Activated T-cell treated with anti-CD3 and anti-CD28 coated beads, Interleukin-2, amount 50 U/mL, for 1 hour (primary cell): ENCODE measurements at regions not wholly inside any gene's neighbourhood (a gene's known extent, or its start where the extent isn't known, plus 50 kb on each side); places are given as distances from the start of the nearest gene placed in this dataset.
"Not testable (repeated sequence)": the region's sequence is repeated elsewhere in the genome, so short reads cannot be mapped to it uniquely, and the experiment has no call there.

Source experiments
- DNase-seq: peaks from one replicate; pipeline ENCODE4 v3.0.0-alpha.2; 2020

GRCh38 chr11:11220786-11221185 lies 132.3 kb downstream of the CSNK2A3 start:
- DNase-seq, result no peak

GRCh38 chr11:11218629-11218986 lies 134.4 kb downstream of the CSNK2A3 start:
- no peak for DNase-seq

DNA sequence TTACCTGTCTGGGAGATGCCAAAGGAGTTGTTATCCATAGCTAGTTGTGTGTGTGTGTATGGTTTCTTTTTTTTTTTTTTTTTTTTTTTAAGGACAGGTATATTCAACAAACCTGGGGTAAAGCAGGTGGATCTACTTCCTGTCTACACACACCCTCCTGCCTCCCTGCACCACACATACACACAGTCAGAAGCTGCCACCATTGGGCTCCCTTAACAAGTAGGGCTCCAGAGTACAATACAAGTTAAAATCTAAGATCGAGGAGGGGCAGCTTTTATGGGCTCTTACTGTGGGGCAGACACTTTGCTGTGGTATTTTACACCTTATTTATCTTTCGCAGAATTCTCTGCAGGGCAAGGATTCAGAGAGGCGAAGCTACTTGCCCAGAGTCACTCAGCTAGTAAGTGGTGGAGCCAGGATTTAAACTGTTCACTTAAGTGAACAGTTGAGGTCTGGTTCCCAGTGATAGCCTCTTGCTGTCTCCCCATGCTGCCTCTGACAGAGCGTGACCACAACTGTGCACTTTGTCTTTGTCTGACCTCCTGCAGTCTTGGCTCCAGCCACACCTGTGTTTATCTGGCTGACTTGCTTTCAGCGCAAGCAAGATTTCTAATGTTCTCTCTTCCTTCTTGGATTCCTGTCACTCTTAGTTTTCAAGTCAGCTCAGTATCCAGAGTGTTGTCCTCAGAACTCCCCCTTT lies 135.0 kb downstream of the CSNK2A3 start:
- no peak for DNase-seq

DNA sequence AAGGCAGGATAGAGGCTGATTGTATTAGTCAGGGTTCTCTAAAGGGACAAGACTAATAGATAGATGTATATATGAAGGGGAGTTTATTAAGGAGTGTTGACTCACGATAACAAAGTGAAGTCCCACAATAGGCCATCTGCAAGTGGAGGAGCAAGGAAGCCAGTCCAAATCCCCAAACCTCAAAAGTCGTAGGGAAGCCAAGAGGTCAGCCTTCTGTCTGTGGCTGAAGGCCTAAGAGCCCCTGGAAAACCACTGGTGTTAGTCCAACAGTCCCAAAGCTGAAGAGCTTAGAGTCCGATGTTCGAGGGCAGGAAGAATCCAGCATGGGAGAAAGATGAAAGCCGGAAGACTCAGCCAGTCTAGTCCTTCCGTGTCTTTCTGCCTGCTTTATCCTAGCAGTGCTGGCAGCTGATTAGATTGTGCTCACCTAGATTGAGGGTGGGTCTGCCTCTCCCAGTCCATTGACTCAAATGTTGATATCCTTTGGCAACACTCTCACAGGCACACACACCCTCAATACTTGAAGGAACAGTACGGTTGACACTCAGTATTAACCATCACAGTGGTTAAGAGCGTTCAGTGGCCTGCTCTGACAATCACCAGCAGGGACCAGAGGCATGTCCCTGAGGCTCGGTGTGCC lies 135.6 kb downstream of the CSNK2A3 start:
- no peak for DNase-seq

GRCh38 chr11:11215944-11216343 lies 137.1 kb downstream of the CSNK2A3 start:
- no peak for DNase-seq

DNA sequence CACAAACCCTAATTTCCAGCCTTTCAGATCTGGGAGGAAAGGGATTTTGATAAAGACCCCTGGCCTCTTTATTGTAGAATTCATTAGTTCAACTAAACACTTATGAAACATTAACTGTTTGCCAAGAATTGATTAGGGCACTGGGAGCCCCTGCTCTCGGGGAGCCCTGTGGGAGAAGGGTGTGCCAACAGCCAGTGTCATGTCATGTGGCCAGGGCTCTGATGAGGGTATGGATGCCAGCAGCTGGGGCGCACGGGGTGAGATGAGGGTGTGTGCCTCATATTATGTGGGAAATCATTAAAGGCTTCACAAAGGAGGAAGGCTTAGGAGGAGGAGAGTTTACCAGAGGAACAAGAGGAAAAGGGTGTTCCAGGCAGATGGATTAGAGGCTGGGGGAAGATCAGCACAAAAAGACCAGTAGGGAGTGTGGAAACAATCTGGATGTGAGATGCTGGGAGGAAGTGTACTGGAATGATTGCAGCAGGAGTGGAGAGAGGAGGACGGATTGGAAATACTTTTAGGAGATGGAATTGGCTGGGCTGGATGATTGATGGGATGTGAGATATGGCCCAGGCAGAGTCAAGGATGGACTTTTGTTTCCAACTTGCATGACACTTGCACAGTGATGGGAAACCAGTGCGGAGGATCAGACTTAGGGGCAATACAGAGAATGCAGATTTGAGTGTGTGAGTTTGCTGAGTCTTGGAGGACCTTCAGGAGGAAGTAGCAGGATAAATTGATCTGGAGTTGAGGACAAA lies 137.8 kb downstream of the CSNK2A3 start:
- no peak for DNase-seq

- DNase-seq, result no peak
Measured at GRCh38 chr11:11213117-11213516, 139.9 kb downstream of the CSNK2A3 start.

GRCh38 chr11:11211888-11212287 lies 141.2 kb downstream of the CSNK2A3 start:
- no peak for DNase-seq

DNA sequence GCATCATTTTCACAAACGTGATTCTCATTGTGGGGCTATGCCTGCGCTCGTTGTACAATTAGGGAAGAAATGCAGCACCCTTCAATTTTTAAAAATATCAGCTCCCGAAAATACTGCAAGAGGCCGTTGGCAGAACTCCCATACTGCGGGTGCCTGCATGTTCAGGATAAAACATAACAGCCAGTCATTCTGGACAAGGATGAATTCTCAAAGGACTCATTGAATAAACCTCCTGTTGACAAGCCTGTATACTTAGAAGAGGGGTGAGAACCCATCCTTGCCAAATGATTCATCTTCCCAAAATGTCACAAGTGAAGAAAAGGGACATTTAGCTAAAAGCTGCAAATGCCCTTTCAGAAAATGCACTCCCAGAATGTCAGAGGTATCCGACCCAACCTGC lies 141.9 kb downstream of the CSNK2A3 start:
- no peak for DNase-seq

DNA sequence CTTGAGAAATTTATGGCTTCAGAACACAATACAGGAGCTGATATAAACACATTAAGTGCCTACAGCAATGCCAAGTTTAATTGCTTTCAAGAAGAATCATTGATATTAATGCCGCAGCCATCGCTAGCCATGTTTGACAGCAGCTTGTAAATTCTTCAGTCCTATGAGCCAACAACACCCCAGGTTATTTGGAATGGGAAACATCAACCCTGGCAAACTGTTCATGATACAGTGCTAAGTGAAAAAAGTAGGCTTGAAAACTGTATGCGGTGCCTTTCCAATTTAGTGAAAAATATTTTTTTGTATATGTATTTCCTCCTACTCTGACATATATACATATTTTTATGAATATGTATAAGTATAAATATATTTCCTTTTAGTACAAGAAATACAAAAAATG lies 142.6 kb downstream of the CSNK2A3 start:
- DNase-seq, result no peak

DNA sequence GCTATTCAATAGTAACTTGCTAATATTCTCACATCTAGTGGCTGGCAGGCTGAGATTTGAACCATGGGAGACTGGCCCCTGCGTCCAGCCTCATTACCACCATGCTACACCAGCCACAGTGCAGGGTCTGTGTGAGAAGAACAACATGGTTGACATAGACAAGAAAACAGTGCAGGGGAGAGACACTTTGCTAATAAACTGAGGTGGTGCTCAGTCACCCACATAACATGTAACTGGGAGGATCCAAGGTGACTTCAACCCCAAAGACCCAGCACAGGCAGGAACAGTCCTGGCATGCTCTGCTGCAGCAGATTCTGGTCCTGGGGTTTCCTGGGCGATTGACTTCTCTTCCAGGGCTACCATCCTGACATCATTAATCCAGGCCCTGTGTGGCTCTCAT lies 143.1 kb downstream of the CSNK2A3 start:
- no peak for DNase-seq

- no peak for DNase-seq
Measured at GRCh38 chr11:11208994-11209393, 144.1 kb downstream of the CSNK2A3 start.

DNA sequence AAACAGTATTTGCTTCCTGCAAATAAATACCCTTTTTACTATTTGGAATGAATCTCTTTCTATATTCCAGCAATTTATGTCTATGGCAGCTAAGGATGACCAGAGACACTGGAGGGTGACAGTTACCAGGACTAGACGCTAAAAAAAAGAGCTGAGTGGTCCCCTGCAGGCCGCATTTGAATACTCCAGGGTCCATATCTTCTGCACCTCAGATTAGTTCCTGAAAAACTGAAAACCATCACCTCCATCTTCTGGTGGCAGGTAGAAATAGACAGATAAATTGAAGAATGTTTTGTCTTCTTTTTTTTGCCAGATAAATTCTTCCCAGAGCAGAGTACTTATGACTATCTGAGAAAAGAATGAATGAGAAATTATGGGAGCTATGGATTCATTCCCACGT lies 145.6 kb downstream of the CSNK2A3 start:
- no peak for DNase-seq

DNA sequence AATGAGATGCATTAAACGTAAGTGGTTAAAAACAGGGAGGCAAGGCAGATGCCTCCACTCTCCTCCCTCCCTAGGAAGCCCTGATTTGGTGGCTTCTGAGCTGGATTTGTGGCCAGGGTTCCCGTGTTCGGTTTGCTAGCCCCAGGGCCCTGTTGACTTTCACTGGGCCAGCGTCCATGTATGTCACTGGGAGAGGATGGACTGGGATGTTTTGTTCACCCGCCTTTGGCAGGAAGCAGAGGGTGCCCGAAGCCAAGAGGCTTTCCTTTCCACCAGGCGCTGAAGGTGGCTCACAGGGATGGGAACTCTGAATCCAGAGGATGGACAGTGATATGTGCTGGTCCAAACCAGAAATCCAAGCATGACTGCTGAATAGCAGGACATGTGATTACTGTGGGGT lies 146.6 kb downstream of the CSNK2A3 start:
- DNase-seq, result no peak

DNA sequence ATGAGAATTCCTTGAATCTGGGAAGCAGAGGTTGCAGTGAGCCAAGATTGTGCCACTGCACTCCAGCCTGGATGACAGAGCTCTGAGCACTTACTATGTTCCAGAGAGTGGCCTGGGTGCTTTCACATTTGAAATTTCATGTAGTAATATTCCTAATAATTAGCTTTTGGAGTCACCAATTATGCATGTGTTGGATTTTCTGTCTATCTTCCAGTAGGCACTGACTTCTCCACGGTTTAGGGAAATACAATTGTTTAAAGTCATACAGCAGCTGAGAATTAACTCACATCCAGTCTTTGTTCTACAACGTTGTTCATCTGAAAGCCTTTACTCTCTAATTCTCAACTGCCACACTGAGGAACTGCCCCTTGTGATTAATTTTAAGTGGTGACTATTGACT lies 150.2 kb downstream of the CSNK2A3 start:
- no peak for DNase-seq

GRCh38 chr11:11201302-11201701 lies 151.7 kb downstream of the CSNK2A3 start:
- not testable (repeated sequence) for DNase-seq

DNA sequence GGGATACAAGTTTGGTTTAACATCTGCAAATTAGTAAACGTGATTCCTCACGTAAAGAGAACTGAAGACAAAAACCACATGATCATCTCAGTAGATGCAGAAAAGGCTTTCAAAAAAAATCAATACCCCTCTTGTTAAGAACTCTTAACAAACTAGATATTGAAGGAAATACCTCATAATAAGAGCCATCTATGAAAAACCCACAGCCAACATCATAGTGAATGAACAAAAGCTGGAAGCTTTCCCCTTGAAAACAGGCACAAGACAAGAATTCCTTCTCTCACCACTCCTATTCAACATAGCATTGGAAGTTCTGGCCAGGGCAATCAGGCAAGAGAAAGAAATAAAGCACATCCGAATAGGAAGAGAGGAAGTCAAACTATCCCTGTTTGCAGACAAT lies 160.5 kb downstream of the CSNK2A3 start:
- no peak for DNase-seq

DNA sequence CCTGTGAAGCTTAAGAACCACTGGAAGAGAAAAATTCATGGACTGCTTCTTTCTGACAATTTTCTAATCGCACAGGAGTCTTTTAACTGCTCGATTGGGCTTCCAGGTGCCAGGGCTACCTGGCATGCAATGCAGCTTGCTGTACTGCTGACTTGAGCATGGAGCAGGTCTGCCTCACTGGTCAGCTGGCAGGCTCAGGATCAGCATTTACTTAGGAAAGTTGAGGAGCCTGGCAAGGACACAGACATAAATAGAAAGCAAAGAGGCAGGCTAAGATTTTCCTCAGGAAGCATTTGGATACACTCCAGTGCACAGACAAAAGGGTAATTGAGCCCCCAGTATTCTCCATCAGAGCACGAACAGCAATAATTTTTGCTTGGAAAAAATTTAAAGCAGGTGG lies 163.5 kb downstream of the CSNK2A3 start:
- no peak for DNase-seq

DNA sequence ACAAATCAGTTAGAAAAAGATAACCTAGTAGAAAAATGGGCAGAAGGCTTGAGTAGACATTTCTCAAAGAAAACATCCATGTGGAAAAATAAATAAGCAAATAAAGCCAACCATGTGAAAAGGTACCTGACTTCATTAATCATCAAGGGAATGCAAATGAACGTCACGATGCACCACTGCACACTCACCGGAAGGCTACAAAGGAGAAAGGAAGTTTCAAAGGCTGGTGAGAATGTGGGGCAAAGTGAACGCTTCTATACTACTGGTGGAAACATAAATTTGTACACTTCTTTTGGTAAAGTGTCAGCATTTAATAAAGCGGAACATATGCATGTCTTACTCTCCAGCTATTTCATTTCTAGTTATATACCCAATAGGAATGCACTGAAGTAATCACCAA lies 166.8 kb downstream of the CSNK2A3 start:
- DNase-seq, result no peak

GRCh38 chr11:11182261-11182660 lies 170.8 kb downstream of the CSNK2A3 start:
- no peak for DNase-seq

GRCh38 chr11:11178671-11179638 lies 174.1 kb downstream of the CSNK2A3 start:
- no peak for DNase-seq

DNA sequence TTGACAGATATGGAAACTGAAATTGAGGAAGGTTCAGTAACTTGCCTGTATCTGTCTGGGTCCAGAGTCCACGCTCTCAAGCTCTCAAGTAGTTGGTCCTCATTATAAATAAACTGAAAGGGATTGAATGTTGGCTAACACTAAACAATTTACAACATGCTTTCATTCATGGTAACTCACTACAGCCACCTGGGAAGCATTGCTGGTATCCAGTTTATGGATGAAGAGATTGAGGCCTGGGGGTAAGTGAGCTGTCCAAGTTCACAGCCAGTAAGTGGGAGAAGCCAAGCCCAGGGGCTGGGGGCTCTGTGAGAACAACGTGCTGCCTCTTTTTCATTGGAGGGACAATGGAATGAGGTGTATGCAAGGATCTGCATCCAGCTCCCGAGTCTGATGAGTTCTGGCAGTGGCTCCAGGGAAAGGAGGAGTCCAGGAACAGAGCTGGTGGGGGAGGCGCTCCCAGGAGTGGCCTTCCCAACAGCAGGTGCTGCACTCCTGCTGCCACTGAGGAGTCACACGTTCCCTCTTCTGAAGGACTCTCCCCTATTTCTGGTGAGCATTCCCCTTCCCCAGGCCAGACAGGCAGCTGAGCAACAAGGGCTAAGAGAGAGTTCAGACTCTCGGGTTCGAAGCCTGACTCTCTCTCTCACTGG lies 175.8 kb downstream of the CSNK2A3 start:
- no peak for DNase-seq
